Sigmoid colon (tissue), 6 donors: ENCODE measurements at regions not wholly inside any gene's neighbourhood (a gene's known extent, or its start where the extent isn't known, plus 50 kb on each side); places are given as distances from the start of the nearest gene placed in this dataset.

ENCODE experiments used
- DNase-seq: peaks from one replicate; pipeline ENCODE4 v3.0.0-alpha.2; 2019
- H3K27ac ChIP-seq, 4 donors: fragments of 200-600 bp; sonication (generic); one replicate each; pipeline ENCODE4 v1.5.1; 2016 to 2019; ENCODE audit warnings: mild to moderate bottlenecking in 1 of 4
- H3K27me3 ChIP-seq, 3 donors: fragments of 200-600 bp; sonication (generic); one replicate each; pipeline ENCODE4 v1.5.1; 2019; ENCODE audit warnings: mild to moderate bottlenecking in 1 of 3
- H3K36me3 ChIP-seq, 4 donors: fragments of 200-600 bp; sonication (generic); one replicate each; pipeline ENCODE4 v1.5.1; 2016 to 2019
- H3K4me1 ChIP-seq, 4 donors: fragments of 200-600 bp; sonication (generic); one replicate each; pipeline ENCODE4 v1.5.1; 2017 to 2019
- H3K4me3 ChIP-seq, 4 donors: fragments of 200-600 bp; sonication (generic); one replicate each; pipeline ENCODE4 v1.5.1; 2017 to 2019; ENCODE audit warnings: mild to moderate bottlenecking in 2 of 4, moderate library complexity in 1 of 4
- H3K9me3 ChIP-seq, 4 donors: fragments of 200-600 bp in 3 of 4; sonication (generic) in 3 of 4; one replicate each; pipeline versions ENCODE4 v1.5.1 to v1.6.1; 2013 to 2019
- EP300 ChIP-seq, 4 donors: sonication (generic); formaldehyde crosslinking; IDR thresholded peaks; one replicate each; pipeline ENCODE4 v1.6.1; 2017; ENCODE audit warnings: antibody characterized with exemption in 4 of 4
- POLR2A ChIP-seq, 2 donors: fragments of 450-650 bp; IDR thresholded peaks; one replicate each; pipeline ENCODE4 v1.6.1; 2016; ENCODE audit warnings: antibody characterized with exemption in 2 of 2, mild to moderate bottlenecking in 2 of 2, moderate library complexity in 2 of 2
- POLR2AphosphoS5 ChIP-seq, 4 donors: sonication (generic); formaldehyde crosslinking; IDR thresholded peaks; one replicate each; pipeline ENCODE4 v1.6.1; 2017; ENCODE audit warnings: antibody characterized with exemption in 4 of 4
- WGBS, 2 donors: extraction: QIAGEN DNeasy Blood & Tissue Kit; methylation state at CpG; one replicate each; pipeline ENCODE4 v1.1.7; 2013; 5-methylcytosine and 5-hydroxymethylcytosine counted together
- intact Hi-C: fragments of 100-400 bp; cut with DNase I; formaldehyde crosslinking; loops from one replicate; pipeline ENCODE4 v1.15.1; 2023
- TF ChIP-seq, protein P1 (sequence below), 4 experiments: fragments of 450-650 bp in 3 of 4; fragments of 200-600 bp in 1 of 4; IDR thresholded peaks; one replicate each; pipeline ENCODE4 v1.5.1; 2016 to 2019; ENCODE audit warnings: antibody characterized with exemption in 4 of 4, mild to moderate bottlenecking in 3 of 4, moderate library complexity in 2 of 4
- donor health status: healthy with polysubstance abuse.
- donor health status: healthy.

DNA sequence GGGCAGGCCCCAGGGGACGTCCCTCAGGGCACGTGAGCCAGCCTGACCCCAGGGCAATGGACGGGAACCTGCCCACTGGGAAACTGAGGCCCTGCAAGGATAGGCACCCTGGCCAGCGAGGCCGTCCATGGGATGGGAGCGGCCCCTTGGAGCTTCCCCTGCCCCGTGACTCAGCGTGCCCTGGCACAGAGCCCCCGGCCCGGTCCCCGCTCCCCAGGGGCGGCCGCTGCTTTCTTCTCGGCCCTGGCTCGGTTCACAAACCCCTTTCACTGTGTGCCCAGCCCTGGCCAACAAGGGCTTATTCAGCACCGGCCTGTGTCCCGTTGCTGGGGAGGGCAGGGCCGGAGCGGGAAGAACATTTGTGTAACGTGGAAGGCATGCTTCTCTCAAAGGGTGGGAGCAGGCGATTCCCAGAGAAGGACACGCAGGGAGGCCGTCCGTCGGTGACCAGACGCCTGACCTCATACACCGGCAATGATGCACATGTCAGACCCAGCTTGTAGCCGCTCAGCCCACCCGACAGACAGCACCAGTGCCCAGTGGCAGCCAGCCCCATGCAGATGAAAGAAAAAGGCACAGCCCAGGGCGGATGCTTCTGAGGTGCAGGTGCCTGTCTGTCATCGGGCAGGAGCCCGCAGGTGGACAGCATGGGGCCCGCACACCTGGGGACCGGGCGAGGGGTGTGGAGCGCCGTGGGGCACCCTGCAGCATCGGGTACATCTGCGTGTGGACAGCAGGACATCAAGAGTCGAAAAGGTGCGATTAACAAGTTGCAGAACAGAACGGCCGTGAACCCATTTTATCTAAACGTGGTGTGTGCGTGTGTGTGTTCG lies 94.5 kb downstream of the PDGFA start:
- TF ChIP-seq EP300 (IDR thresholded peaks at IDR 0.05) (no peak), POLR2A (IDR thresholded peaks at IDR 0.05) (no peak), POLR2AphosphoS5 (IDR thresholded peaks at IDR 0.05) (peak; percentile 29 to 50 (median 48))
- TF ChIP-seq, protein P1, sequence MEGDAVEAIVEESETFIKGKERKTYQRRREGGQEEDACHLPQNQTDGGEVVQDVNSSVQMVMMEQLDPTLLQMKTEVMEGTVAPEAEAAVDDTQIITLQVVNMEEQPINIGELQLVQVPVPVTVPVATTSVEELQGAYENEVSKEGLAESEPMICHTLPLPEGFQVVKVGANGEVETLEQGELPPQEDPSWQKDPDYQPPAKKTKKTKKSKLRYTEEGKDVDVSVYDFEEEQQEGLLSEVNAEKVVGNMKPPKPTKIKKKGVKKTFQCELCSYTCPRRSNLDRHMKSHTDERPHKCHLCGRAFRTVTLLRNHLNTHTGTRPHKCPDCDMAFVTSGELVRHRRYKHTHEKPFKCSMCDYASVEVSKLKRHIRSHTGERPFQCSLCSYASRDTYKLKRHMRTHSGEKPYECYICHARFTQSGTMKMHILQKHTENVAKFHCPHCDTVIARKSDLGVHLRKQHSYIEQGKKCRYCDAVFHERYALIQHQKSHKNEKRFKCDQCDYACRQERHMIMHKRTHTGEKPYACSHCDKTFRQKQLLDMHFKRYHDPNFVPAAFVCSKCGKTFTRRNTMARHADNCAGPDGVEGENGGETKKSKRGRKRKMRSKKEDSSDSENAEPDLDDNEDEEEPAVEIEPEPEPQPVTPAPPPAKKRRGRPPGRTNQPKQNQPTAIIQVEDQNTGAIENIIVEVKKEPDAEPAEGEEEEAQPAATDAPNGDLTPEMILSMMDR (IDR thresholded peaks at IDR 0.05): no peak
- no peaks in the 10 kb centered on the region for H3K36me3 ChIP-seq
- intact Hi-C loops: no loop called here
- H3K27me3 ChIP-seq: no peaks in the 10 kb centered on the region
- no peaks in the 10 kb centered on the region for H3K9me3 ChIP-seq
- DNase-seq: peak; percentile 80
- H3K4me3 ChIP-seq: no peak overlapping the region
- H3K4me1 ChIP-seq: peaks cover 0 to 11% (median 0%) of the 10 kb centered on the region in 4 donors
- WGBS, 2 donors: 81 to 86% methylated on average over 46 of the region's 46 CpGs
- peak overlapping the region; percentile 45 to 68 (median 54) for H3K27ac ChIP-seq

DNA sequence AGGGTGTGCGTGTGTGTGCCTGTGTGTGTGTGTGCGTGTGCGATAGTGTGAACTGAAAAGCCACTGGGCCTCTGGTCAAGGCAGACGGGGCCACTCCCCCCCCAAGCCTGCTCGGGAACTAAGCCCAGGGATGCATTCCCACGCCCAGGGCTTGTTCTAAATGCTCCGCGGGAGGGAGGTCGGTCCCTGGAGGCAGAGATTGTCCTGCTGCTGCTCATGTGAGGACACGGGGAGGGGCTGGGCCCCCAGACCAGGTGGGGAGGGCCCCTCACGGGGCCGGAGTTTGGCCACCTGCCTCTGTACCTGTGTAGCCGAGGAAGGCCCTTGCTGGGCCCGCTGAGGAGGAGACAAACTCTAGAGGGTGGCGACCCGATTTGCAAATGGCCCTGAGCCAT lies 93.9 kb downstream of the PDGFA start:
- peak overlapping the region; percentile 45 to 68 (median 54) for H3K27ac ChIP-seq
- DNase-seq: no peak
- WGBS, 2 donors: 67% methylated on average over 16 of the region's 16 CpGs

DNA sequence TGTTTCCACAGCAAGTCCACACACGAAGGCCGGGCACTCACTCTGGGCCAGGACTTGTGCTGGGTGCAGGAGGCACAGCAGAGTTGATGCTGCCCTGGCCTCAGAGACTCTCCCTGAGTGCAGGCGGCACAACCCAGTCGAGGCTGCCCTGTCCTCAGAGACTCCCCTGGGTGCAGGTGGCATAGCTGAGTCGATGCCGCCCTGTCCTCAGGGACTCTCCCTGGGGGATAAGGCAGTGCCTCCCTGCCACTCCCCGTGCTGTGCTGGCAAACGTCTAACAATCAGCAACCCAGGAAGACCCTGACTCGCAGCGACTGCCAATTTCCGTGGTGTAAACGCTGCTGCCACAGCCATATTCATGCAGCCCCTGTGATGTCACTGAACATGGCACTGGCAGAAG lies 93.1 kb downstream of the PDGFA start:
- H3K36me3 ChIP-seq: no peaks in the 10 kb centered on the region
- TF ChIP-seq POLR2AphosphoS5 (IDR thresholded peaks at IDR 0.05) (no peak), EP300 (IDR thresholded peaks at IDR 0.05) (no peak), POLR2A (IDR thresholded peaks at IDR 0.05) (no peak)
- TF ChIP-seq, protein P1 (IDR thresholded peaks at IDR 0.05): no peak
- no peaks in the 10 kb centered on the region for H3K27me3 ChIP-seq
- H3K4me1 ChIP-seq: peaks cover 0 to 11% (median 0%) of the 10 kb centered on the region in 4 donors
- intact Hi-C loops: no loop called here
- no peak overlapping the region for H3K27ac ChIP-seq
- DNase-seq: no peak
- 90 to 93% methylated on average over 12 of the region's 12 CpGs for WGBS, 2 donors
- no peak overlapping the region for H3K4me3 ChIP-seq
- H3K9me3 ChIP-seq: no peaks in the 10 kb centered on the region

More for the DNA sequence above, 93.9 kb downstream of the PDGFA start:
- H3K4me1 ChIP-seq: peaks cover 0 to 11% (median 0%) of the 10 kb centered on the region in 4 donors
- intact Hi-C loops: no loop called here
- H3K9me3 ChIP-seq: no peaks in the 10 kb centered on the region
- peak overlapping the region in 1 of 4 donors; percentile 21 for H3K4me3 ChIP-seq
- no peaks in the 10 kb centered on the region for H3K27me3 ChIP-seq
- H3K36me3 ChIP-seq: no peaks in the 10 kb centered on the region
- TF ChIP-seq POLR2A (IDR thresholded peaks at IDR 0.05) (no peak), POLR2AphosphoS5 (IDR thresholded peaks at IDR 0.05) (no peak), EP300 (IDR thresholded peaks at IDR 0.05) (no peak)
- TF ChIP-seq, protein P1 (IDR thresholded peaks at IDR 0.05): no peak

DNA sequence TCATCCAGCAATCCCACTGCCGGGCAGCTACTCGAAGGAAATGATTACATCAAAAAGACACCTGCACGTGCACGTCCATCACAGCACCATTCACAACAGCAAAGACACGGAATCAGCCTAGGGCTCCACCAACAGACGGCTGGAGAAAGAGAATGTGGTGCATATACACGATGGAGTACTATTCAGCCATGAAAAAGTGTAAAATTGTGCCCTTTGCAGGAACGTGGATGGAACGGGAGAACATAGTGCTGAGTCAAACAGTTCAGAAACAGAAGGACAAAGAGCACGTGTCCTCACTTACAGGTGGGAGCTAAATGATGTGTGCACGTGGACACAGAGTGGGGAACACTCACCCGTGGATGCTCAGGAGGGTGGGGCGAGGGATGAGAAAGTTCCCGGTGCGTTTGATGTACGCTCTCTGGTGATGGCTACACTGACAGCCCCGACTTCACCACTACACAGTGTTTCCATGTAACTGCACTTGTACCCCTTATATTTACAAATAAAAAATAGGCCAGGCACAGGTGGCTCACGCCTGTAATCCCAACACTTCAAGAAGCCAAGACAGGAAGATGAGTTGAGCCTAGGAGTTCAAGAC lies 92.0 kb downstream of the PDGFA start:
- WGBS, 2 donors: 94% methylated on average over 18 of the region's 18 CpGs
- Histone ChIP-seq H3K27ac (no peak overlapping the region), H3K4me3 (no peak overlapping the region), H3K36me3 (no peaks in the 10 kb centered on the region), H3K9me3 (no peaks in the 10 kb centered on the region), H3K4me1 (peaks cover 0 to 11% (median 0%) of the 10 kb centered on the region in 4 donors), H3K27me3 (peaks cover 0 to 1% (median 0%) of the 10 kb centered on the region in 3 donors)
- TF ChIP-seq, protein P1 (IDR thresholded peaks at IDR 0.05): no peak
- TF ChIP-seq EP300 (IDR thresholded peaks at IDR 0.05) (no peak), POLR2AphosphoS5 (IDR thresholded peaks at IDR 0.05) (no peak), POLR2A (IDR thresholded peaks at IDR 0.05) (no peak)
- intact Hi-C loops: no loop called here
- DNase-seq: no peak
